ENCODE measurements at regions not wholly inside any gene's neighbourhood (a gene's known extent, or its start where the extent isn't known, plus 50 kb on each side); places are given as distances from the start of the nearest gene placed in this dataset.

GRCh38 chr19:30670562-30671366 lies 298.6 kb downstream of the ZNF536 start:
- peaks cover 12% of the 10 kb centered on the region for H3K27me3 Mint-ChIP-seq (ENCODE audit: low read depth)

More at GRCh38 chr19:30670562-30671366, 298.6 kb downstream of the ZNF536 start:
- no peak overlapping the region for H3T11ph ChIP-seq (ENCODE audit: low read length)
- no peak overlapping the region for H2AFZ ChIP-seq (ENCODE audit: low read length)
- Mint-ChIP-seq H3K27ac (no peak overlapping the region; a peak in 1 of 7 replicates), H3K4me3 (no peak overlapping the region), H3K36me3 (ENCODE audit: insufficient read depth in 1 of 3, low read depth in 3 of 3) (no peaks in the 10 kb centered on the region), H3K4me1 (peaks cover 7 to 10% of the 10 kb centered on the region in 2 experiments), H3K9me3 (no peaks in the 10 kb centered on the region; a peak in 1 of 5 replicates)
- no peak overlapping the region for H3K4me2 ChIP-seq (ENCODE audit: insufficient read depth, insufficient read length, low read length)
- no peaks in the 10 kb centered on the region for H4K20me1 ChIP-seq (ENCODE audit: control insufficient read depth, insufficient read depth, insufficient read length)
- no peak overlapping the region for H2BK15ac ChIP-seq (ENCODE audit: low read depth, low read length)
- no peak overlapping the region for H4K91ac ChIP-seq (ENCODE audit: insufficient read length, low read depth, low read length)
- H4K8ac ChIP-seq (replicated peaks; ENCODE audit: insufficient read length, low read depth, low read length) = no peak overlapping the region
- no peak overlapping the region for H4K5ac ChIP-seq (ENCODE audit: insufficient read length, low read depth, low read length)
- no peak overlapping the region for H2AK5ac ChIP-seq (ENCODE audit: insufficient read length, low read length)
- H2BK12ac ChIP-seq (ENCODE audit: insufficient read length, low read depth, low read length) = no peak overlapping the region
- no peaks in the 10 kb centered on the region for H3K9me3 ChIP-seq (ENCODE audit: control insufficient read depth, low read depth, low read length)
- H3K4ac ChIP-seq (ENCODE audit: low read depth, low read length) = no peak overlapping the region
- DNase-seq = no peak
- no peak overlapping the region for H2BK120ac ChIP-seq (ENCODE audit: low read depth, low read length, poor library complexity, severe bottlenecking)
- WGBS (ENCODE audit: extremely low coverage, insufficient read length, low lambda C conversion rate) = no CpG with 5 or more reads among the region's 17 CpGs
- H3K14ac ChIP-seq (ENCODE audit: insufficient read depth, low read length) = no peak overlapping the region
- H3K18ac ChIP-seq (ENCODE audit: insufficient read length, low read depth, low read length) = no peak overlapping the region
- no peaks in the 10 kb centered on the region for H3K79me2 ChIP-seq (ENCODE audit: insufficient read depth, low read length)
- H3K23ac ChIP-seq (ENCODE audit: insufficient read length, low read depth, low read length) = no peak overlapping the region
- no peaks in the 10 kb centered on the region for H3K23me2 ChIP-seq (ENCODE audit: insufficient read length, low read depth, low read length, poor library complexity, severe bottlenecking)
- H2BK5ac ChIP-seq (ENCODE audit: insufficient read length, low read length) = no peak overlapping the region
- H3K27me3 ChIP-seq (ENCODE audit: insufficient read depth, low read length) = no peaks in the 10 kb centered on the region
- no peak overlapping the region for H3K9ac ChIP-seq (ENCODE audit: extremely low read depth, insufficient read length, low read length)
- H3K79me1 ChIP-seq (ENCODE audit: insufficient read depth, low read depth, low read length, poor library complexity, severe bottlenecking) = no peaks in the 10 kb centered on the region
- no peak for TF ChIP-seq CTCF (conservative IDR thresholded peaks at IDR 0.05)
- no peak overlapping the region for H2BK20ac ChIP-seq (ENCODE audit: low read depth, low read length, poor library complexity, severe bottlenecking)
- no peaks in the 10 kb centered on the region for H3K4me1 ChIP-seq (ENCODE audit: insufficient read depth, low read length)
- no peak overlapping the region for H3K27ac ChIP-seq (ENCODE audit: insufficient read length, low read depth, low read length)
- H3K56ac ChIP-seq (ENCODE audit: insufficient read length, low read depth, low read length) = no peak overlapping the region

Data from H9 (cell line).